Loucy (cell line): ENCODE measurements at regions not wholly inside any gene's neighbourhood (a gene's known extent, or its start where the extent isn't known, plus 50 kb on each side); places are given as distances from the start of the nearest gene placed in this dataset.

Source experiments
- H2AFZ ChIP-seq: fragments of 200-600 bp; sonication (generic); 2 replicates; pipeline ENCODE4 v1.6.0; 2016; ENCODE audit warnings: antibody characterized with exemption, mild to moderate bottlenecking, low read length, moderate library complexity
- H3F3A ChIP-seq: fragments of 200-600 bp; 2 replicates; pipeline ENCODE4 v1.6.0; 2016; ENCODE audit warnings: antibody characterized with exemption, low read depth, mild to moderate bottlenecking
- H3K27me3 ChIP-seq: fragments of 200-600 bp; sonication (generic); 2 replicates; pipeline ENCODE4 v1.6.1; 2014; ENCODE audit warnings: low read length, mild to moderate bottlenecking; ENCODE audit not compliant: insufficient read depth, poor library complexity, severe bottlenecking
- H3K36me3 ChIP-seq: fragments of 200-600 bp; sonication (generic); 2 replicates; pipeline ENCODE4 v1.6.1; 2016; ENCODE audit warnings: low read length; ENCODE audit not compliant: insufficient read depth
- H3K4me1 ChIP-seq: fragments of 200-600 bp; sonication (generic); 2 replicates; pipeline ENCODE4 v1.5.1; 2014; ENCODE audit warnings: low read length, mild to moderate bottlenecking; ENCODE audit not compliant: insufficient read depth, poor library complexity, severe bottlenecking
- H3K4me2 ChIP-seq: fragments of 200-600 bp; sonication (generic); 2 replicates; pipeline ENCODE4 v1.6.0; 2014; ENCODE audit warnings: antibody characterized with exemption, low read length, low read depth, mild to moderate bottlenecking; ENCODE audit not compliant: poor library complexity, severe bottlenecking
- H3K4me3 ChIP-seq: fragments of 200-600 bp; sonication (generic); 2 replicates; pipeline ENCODE4 v1.5.1; 2014; ENCODE audit warnings: low read length, mild to moderate bottlenecking, mixed read lengths; ENCODE audit not compliant: poor library complexity, severe bottlenecking
- H3K79me2 ChIP-seq: fragments of 200-600 bp; sonication (generic); 2 replicates; pipeline ENCODE4 v1.6.1; 2014; ENCODE audit warnings: low read length; ENCODE audit not compliant: insufficient read depth
- H3K9ac ChIP-seq: fragments of 200-600 bp; sonication (generic); 2 replicates; pipeline ENCODE4 v1.6.0; 2014; ENCODE audit warnings: mild to moderate bottlenecking, low read depth, low read length, moderate library complexity; ENCODE audit not compliant: poor library complexity, severe bottlenecking
- H3K9me2 ChIP-seq: fragments of 200-600 bp; sonication (generic); replicated peaks from 2 replicates; pipeline ENCODE4 v1.6.1; 2016; ENCODE audit warnings: low read depth, low read length, mixed read lengths
- H3K9me3 ChIP-seq: fragments of 200-600 bp; sonication (generic); 2 replicates; pipeline ENCODE4 v1.6.1; 2014; ENCODE audit warnings: mild to moderate bottlenecking, antibody characterized with exemption, low read length, low read depth; ENCODE audit not compliant: insufficient read depth
- H4K20me1 ChIP-seq: fragments of 200-600 bp; sonication (generic); 2 replicates; pipeline ENCODE4 v1.6.0; 2014; ENCODE audit warnings: antibody characterized with exemption, low read length, mild to moderate bottlenecking; ENCODE audit not compliant: insufficient read depth, poor library complexity, severe bottlenecking
- EZH2phosphoT487 ChIP-seq: fragments of 200-600 bp; IDR thresholded peaks from 2 replicates; pipeline ENCODE4 v1.6.1; 2018; ENCODE audit warnings: antibody characterized with exemption, mild to moderate bottlenecking, moderate library complexity, borderline replicate concordance
- TF ChIP-seq, protein P1 (sequence below): fragments of 200-600 bp; sonication (generic); conservative IDR thresholded peaks from 2 replicates; pipeline ENCODE4 v1.5.1; 2014; ENCODE audit warnings: mild to moderate bottlenecking, antibody characterized with exemption, low read length

DNA sequence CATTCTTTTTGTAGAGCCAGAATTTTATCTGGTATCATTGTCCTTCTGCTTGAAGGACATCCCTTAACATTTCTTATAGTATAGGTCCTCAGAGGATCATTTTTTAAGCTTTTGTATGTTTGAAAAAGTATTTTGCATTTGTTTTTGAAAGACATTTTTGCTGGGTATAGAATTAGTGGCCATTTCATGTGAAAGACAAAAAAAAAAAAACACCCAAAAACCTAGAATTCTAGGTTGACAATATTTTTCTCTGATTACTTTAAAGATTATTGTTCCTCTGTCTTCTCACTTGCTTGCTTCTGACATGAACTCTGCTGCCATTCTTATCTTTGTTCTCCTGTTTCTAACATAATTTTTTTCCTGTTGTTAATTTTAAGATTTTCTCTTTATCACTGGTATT, 75.7 kb upstream of the SLC22A16 start:
- H3F3A ChIP-seq, result no peaks in the 10 kb centered on the region
- H3K79me2 ChIP-seq, result no peaks in the 10 kb centered on the region
- H2AFZ ChIP-seq, result no peak overlapping the region
- H3K27me3 ChIP-seq, result no peaks in the 10 kb centered on the region
- H3K9me3 ChIP-seq, result peaks cover 12% of the 10 kb centered on the region; the same call in 1 of the 2 replicates
- H4K20me1 ChIP-seq, result no peaks in the 10 kb centered on the region
- no peaks in the 10 kb centered on the region for H3K9me2 ChIP-seq
- H3K4me1 ChIP-seq, result peaks cover 30% of the 10 kb centered on the region
- TF ChIP-seq, protein P1, sequence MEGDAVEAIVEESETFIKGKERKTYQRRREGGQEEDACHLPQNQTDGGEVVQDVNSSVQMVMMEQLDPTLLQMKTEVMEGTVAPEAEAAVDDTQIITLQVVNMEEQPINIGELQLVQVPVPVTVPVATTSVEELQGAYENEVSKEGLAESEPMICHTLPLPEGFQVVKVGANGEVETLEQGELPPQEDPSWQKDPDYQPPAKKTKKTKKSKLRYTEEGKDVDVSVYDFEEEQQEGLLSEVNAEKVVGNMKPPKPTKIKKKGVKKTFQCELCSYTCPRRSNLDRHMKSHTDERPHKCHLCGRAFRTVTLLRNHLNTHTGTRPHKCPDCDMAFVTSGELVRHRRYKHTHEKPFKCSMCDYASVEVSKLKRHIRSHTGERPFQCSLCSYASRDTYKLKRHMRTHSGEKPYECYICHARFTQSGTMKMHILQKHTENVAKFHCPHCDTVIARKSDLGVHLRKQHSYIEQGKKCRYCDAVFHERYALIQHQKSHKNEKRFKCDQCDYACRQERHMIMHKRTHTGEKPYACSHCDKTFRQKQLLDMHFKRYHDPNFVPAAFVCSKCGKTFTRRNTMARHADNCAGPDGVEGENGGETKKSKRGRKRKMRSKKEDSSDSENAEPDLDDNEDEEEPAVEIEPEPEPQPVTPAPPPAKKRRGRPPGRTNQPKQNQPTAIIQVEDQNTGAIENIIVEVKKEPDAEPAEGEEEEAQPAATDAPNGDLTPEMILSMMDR, result no peak
- TF ChIP-seq EZH2phosphoT487, result no peak
- H3K36me3 ChIP-seq, result no peaks in the 10 kb centered on the region
- no peak overlapping the region for H3K4me3 ChIP-seq
- no peak overlapping the region for H3K4me2 ChIP-seq
- no peak overlapping the region for H3K9ac ChIP-seq

DNA sequence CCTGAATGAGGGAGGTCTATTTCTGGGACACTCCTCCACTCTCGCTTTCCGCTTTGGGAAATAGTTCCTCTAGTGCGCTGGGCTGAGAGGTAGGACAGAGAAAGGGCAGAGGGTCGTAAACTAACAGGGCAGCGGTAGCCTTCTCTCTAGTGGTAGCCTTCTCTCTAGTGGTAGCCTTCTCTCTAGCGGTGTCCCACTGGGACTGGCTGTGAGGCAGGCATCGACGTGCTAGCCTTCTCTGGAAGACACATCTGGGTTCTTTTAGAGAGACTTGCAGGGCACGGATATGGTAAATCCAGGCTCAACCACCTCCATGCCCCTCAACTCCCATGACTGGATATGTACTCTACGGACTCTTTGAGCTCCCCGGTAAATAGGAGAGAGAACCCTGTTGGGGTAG, 74.7 kb upstream of the SLC22A16 start:
- H4K20me1 ChIP-seq, result no peaks in the 10 kb centered on the region
- no peaks in the 10 kb centered on the region for H3K27me3 ChIP-seq
- H3F3A ChIP-seq, result no peaks in the 10 kb centered on the region
- no peaks in the 10 kb centered on the region for H3K79me2 ChIP-seq
- no peaks in the 10 kb centered on the region for H3K9me2 ChIP-seq
- H3K4me3 ChIP-seq, result no peak overlapping the region
- H2AFZ ChIP-seq, result no peak overlapping the region
- peaks cover 25% of the 10 kb centered on the region for H3K4me1 ChIP-seq
- no peak overlapping the region for H3K4me2 ChIP-seq
- TF ChIP-seq, protein P1, result no peak
- TF ChIP-seq EZH2phosphoT487, result no peak
- H3K9ac ChIP-seq, result no peak overlapping the region
- H3K9me3 ChIP-seq, result peaks cover 12% of the 10 kb centered on the region; the same call in 1 of the 2 replicates
- no peaks in the 10 kb centered on the region for H3K36me3 ChIP-seq

DNA sequence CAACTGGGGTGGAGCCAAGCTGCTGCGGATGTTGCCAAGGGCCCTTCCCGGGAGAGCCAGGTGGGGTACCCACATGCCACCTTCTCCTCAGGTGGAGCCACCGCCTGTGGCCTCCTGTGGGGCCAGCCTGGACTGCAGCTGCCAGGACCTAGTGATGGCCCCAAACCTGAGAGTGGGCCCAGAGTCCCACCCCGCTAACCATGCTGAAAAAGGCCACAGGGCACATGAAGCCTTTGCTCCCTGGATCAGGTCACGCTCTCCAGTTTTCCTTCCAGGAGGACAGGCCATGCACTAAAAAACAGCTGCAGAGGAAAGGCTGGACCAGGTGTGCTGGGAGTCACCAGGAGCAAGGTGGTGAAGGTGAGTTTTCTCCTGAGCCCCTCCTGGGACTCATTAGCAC, 73.9 kb upstream of the SLC22A16 start:
- no peaks in the 10 kb centered on the region for H3K36me3 ChIP-seq
- no peaks in the 10 kb centered on the region for H3K79me2 ChIP-seq
- H3K4me3 ChIP-seq, result no peak overlapping the region
- H3K9me2 ChIP-seq, result no peaks in the 10 kb centered on the region
- no peak overlapping the region for H3K4me2 ChIP-seq
- H3K9ac ChIP-seq, result no peak overlapping the region
- no peak for TF ChIP-seq EZH2phosphoT487
- TF ChIP-seq, protein P1, result no peak
- no peak overlapping the region for H2AFZ ChIP-seq
- H3K4me1 ChIP-seq, result peaks cover 18% of the 10 kb centered on the region
- H3K27me3 ChIP-seq, result no peaks in the 10 kb centered on the region
- H3F3A ChIP-seq, result no peaks in the 10 kb centered on the region
- peaks cover 13% of the 10 kb centered on the region; the same call in 1 of the 2 replicates for H3K9me3 ChIP-seq
- no peaks in the 10 kb centered on the region for H4K20me1 ChIP-seq
